ENCODE measurements at regions not wholly inside any gene's neighbourhood (a gene's known extent, or its start where the extent isn't known, plus 50 kb on each side); places are given as distances from the start of the nearest gene placed in this dataset.

- intact Hi-C loops (cut with DNase I): no loop called here
- ATAC-seq (no peak), DNase-seq (no peak)
- Histone ChIP-seq H3K27ac (no peak overlapping the region), H3K27me3 (ENCODE audit: low read depth) (no peaks in the 10 kb centered on the region), H3K9me3 (no peaks in the 10 kb centered on the region), H3K4me1 (no peaks in the 10 kb centered on the region), H3K4me3 (no peak overlapping the region), H3K36me3 (no peaks in the 10 kb centered on the region)
- TF ChIP-seq, protein P1, sequence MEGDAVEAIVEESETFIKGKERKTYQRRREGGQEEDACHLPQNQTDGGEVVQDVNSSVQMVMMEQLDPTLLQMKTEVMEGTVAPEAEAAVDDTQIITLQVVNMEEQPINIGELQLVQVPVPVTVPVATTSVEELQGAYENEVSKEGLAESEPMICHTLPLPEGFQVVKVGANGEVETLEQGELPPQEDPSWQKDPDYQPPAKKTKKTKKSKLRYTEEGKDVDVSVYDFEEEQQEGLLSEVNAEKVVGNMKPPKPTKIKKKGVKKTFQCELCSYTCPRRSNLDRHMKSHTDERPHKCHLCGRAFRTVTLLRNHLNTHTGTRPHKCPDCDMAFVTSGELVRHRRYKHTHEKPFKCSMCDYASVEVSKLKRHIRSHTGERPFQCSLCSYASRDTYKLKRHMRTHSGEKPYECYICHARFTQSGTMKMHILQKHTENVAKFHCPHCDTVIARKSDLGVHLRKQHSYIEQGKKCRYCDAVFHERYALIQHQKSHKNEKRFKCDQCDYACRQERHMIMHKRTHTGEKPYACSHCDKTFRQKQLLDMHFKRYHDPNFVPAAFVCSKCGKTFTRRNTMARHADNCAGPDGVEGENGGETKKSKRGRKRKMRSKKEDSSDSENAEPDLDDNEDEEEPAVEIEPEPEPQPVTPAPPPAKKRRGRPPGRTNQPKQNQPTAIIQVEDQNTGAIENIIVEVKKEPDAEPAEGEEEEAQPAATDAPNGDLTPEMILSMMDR (IDR thresholded peaks at IDR 0.05): no peak
Observed at GRCh38 chr3:82834098-82834497, 1072.7 kb upstream of the GBE1 start.

GRCh38 chr3:82824491-82824890 is 1063.0 kb upstream of the GBE1 start:
- intact Hi-C loops (cut with DNase I): no loop called here
- TF ChIP-seq, protein P1 (IDR thresholded peaks at IDR 0.05): no peak
- Histone ChIP-seq H3K4me1 (no peaks in the 10 kb centered on the region), H3K4me3 (no peak overlapping the region), H3K27me3 (ENCODE audit: low read depth) (no peaks in the 10 kb centered on the region), H3K36me3 (no peaks in the 10 kb centered on the region), H3K9me3 (no peaks in the 10 kb centered on the region), H3K27ac (no peak overlapping the region)
- DNase-seq (no peak), ATAC-seq (no peak)

GRCh38 chr3:82816086-82816485 is 1054.6 kb upstream of the GBE1 start:
- intact Hi-C loops (cut with DNase I): no loop called here
- TF ChIP-seq, protein P1 (IDR thresholded peaks at IDR 0.05): no peak
- ATAC-seq (no peak), DNase-seq (no peak)
- Histone ChIP-seq H3K4me3 (no peak overlapping the region), H3K4me1 (no peaks in the 10 kb centered on the region), H3K27me3 (ENCODE audit: low read depth) (no peaks in the 10 kb centered on the region), H3K9me3 (no peaks in the 10 kb centered on the region), H3K27ac (no peak overlapping the region), H3K36me3 (no peaks in the 10 kb centered on the region)

DNA sequence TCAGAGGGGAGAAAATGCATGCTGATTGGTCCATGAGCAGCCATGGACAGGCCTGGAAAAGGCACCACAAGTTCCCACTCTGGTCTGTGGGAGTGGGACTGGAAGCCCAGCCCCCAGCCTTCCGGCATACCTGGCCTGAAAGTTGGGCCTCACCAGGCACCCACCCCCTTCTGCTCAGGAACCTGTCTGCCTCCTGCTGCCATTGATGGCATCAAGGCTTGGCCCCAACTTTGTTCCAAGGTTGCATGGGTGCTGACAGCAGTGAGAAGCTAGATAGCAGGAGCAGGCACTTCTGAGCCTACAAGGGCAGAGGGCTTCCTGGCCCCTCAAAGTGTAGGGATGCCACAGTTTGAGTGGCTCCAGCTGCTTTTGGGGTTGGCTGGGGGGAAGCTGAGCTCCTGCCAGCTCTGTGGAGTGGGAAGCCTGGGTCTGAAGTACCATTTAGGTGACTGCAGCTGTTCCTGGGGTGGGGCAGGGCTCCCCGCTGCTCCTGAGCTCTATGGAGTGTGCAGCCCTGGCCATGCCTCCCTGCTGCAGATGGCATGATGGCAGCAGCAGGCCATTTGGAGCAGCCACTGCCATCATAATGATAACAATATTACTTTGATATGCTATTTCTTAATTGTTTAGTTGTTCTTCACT is 1054.1 kb upstream of the GBE1 start:
- Histone ChIP-seq H3K9me3 (no peaks in the 10 kb centered on the region), H3K4me3 (no peak overlapping the region), H3K27ac (no peak overlapping the region), H3K36me3 (no peaks in the 10 kb centered on the region), H3K4me1 (no peaks in the 10 kb centered on the region), H3K27me3 (ENCODE audit: low read depth) (no peaks in the 10 kb centered on the region)
- intact Hi-C loops (cut with DNase I): no loop called here
- ATAC-seq (no peak), DNase-seq (no peak)
- TF ChIP-seq, protein P1 (IDR thresholded peaks at IDR 0.05): no peak

DNA sequence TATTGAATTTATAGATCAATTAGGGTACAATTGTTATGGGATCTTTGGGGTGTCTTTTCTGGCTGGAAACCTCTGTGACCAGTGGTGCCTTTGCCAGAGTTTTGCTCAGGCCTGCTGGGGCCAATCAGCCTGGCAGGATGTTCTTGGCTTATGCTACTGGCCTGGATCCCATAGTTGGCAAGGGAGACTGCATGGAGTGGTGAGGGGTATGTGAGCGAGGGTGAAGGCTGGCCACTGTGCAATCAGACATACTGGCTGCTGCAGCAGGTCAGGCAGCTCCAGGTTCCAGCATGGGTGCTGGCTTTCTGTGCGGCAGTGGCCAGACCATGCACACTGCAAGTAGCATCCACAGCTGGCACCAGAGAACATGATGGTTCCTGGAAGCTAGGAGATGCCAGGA is 1053.2 kb upstream of the GBE1 start:
- H3K27me3 ChIP-seq (ENCODE audit: low read depth): no peaks in the 10 kb centered on the region
- no peak for DNase-seq
- no peak overlapping the region for H3K27ac ChIP-seq
- intact Hi-C loops (cut with DNase I): no loop called here
- no peak overlapping the region for H3K4me3 ChIP-seq
- no peaks in the 10 kb centered on the region for H3K4me1 ChIP-seq
- TF ChIP-seq, protein P1 (IDR thresholded peaks at IDR 0.05): no peak
- no peaks in the 10 kb centered on the region for H3K9me3 ChIP-seq
- no peak for ATAC-seq
- H3K36me3 ChIP-seq: no peaks in the 10 kb centered on the region
